Cardiac fibroblast (primary cell): ENCODE measurements at regions not wholly inside any gene's neighbourhood (a gene's known extent, or its start where the extent isn't known, plus 50 kb on each side); places are given as distances from the start of the nearest gene placed in this dataset.

ENCODE experiments used
- DNase-seq, 2 donors: peaks; one replicate each; pipeline versions ENCODE4 v3.0.0 to v3.0.0-alpha.2; 2010; ENCODE audit warnings: low read depth in 2 of 2
- H3K4me3 ChIP-seq, 2 donors: replicated peaks in 1 of 2; 1 replicate in 1 of 2; 2 replicates in 1 of 2; pipeline ENCODE4 v1.5.1; 2011; ENCODE audit warnings: low read depth in 2 of 2, low read length in 2 of 2, mild to moderate bottlenecking in 2 of 2, moderate library complexity in 1 of 2
- CTCF ChIP-seq: IDR thresholded peaks from one replicate; pipeline ENCODE4 v1.5.1; 2011; ENCODE audit warnings: low read depth, mild to moderate bottlenecking, low read length, inconsistent platforms

DNA sequence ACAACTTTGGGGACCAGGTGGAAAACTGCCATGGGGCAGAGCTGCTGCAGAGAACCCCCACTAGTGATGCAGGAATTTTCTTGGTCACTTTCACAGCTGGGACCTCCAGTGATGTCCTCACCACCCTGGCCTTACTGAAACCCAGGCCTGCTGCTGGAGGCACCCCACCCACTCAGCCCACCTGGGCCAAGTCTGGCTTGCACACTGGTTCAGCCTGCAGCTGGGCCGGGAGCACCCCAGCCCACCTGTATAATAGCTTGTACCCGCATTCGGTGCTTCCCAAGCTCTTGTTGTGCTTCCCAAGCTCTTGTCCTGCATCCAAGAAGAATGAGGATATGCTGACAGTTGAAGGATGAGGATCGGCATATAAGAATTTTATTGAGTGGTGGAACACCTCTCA is 86.4 kb upstream of the ZMAT1 start:
- no peak for DNase-seq
- no peak for TF ChIP-seq CTCF
- H3K4me3 ChIP-seq = no peak overlapping the region

- H3K4me3 ChIP-seq = no peak overlapping the region
- DNase-seq = no peak
- no peak for TF ChIP-seq CTCF
Measured at GRCh38 chrX:102008901-102009300, 77.1 kb upstream of the ZMAT1 start.

DNA sequence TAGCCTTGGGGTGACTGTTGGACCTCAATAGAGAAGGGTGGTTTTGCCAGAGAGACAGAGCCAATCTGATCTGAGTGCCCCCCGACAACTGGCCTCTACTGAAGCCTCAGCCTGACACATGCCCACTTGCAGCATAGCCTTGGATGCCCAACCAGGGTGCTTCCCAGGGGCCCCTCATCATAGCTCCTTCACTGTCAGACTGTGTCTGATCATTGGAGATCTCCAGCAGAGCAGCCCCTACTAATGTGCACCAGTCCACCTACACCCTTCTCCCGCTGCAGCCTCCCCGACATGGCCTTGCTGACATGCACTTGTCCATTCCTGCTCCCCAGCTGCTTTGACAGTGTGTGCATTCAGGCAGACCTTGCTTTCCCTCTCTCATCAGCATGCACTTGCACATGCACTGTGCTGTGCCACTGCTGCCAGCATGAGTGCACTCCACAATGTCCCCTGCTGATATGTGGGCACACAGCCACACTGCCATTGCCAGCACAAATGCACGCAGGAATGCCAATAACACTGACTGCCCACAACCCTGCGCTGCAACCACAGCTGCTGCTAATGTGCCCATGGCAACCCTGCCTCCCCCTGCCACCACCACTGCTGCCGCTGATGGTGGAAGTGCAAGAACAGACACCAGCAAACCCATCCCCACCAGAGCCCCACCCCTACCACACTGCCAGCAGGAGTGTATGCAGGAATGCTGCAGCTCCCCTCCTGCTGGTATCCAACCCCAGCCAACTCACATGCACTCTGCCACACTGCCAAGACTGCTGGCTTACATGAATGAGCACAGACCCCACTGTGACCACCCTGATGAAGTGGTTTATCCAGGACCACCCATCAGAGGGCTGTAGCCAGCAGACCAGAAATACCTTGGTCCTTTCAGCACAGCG is 68.1 kb upstream of the ZMAT1 start:
- TF ChIP-seq CTCF = no peak
- DNase-seq = no peak
- no peak overlapping the region for H3K4me3 ChIP-seq

DNA sequence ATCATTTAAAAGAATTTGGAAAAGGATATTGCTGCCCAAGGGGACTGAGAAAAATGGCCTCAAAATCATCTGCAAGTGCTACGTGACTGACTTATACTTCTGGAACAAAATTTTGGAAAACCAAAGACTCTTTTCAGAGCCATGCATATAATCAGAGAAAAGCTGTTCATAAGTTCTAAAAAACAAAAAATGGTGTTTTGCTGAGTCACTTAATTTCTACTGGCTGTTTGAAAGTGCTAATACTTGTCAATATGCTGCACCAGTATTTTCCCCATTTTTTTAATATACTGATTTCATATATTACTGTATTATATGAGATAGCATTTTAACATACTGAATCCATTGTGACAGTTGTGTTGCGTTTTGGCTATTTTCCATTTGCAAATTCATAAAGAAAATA is 61.5 kb upstream of the ZMAT1 start:
- no peak overlapping the region for H3K4me3 ChIP-seq
- TF ChIP-seq CTCF = no peak
- DNase-seq = no peak

DNA sequence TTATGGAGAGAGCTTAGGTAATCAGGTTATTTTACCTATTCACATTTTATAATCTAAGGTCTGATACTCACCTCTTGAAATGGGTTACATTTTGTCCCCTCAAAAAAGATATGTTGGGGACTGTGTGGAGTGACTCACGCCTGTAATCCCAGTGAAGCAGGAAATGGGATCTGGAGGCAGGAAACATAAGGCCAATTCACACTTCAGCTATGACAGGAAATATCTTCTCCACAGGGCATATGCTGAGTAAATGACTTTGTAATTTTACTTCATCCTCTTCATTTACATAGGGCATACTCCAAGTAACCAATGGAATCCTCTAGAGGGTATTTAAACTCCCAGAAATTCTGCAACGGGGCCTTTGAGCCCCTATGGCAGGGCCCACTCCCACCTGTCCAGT is 54.8 kb upstream of the ZMAT1 start:
- peak in 1 of 2 donors; percentile 1 for DNase-seq
- TF ChIP-seq CTCF = no peak

More for the DNA sequence above, 54.8 kb upstream of the ZMAT1 start:
- H3K4me3 ChIP-seq = no peak overlapping the region
